ENCODE measurements at regions not wholly inside any gene's neighbourhood (a gene's known extent, or its start where the extent isn't known, plus 50 kb on each side); places are given as distances from the start of the nearest gene placed in this dataset.
"Not testable (repeated sequence)": the region's sequence is repeated elsewhere in the genome, so short reads cannot be mapped to it uniquely, and the experiment has no call there.

- Histone ChIP-seq H3K4me1 (ENCODE audit: control insufficient read depth, insufficient read depth, low read length) (no peaks in the 10 kb centered on the region), H3K27me3 (ENCODE audit: control insufficient read depth, insufficient read depth, low read length) (no peaks in the 10 kb centered on the region), H3K9me3 (ENCODE audit: control insufficient read depth, insufficient read depth, low read length) (no peaks in the 10 kb centered on the region), H3K9ac (ENCODE audit: low read depth, low read length) (no peak overlapping the region), H3K36me3 (ENCODE audit: control insufficient read depth, insufficient read depth, low read length) (no peaks in the 10 kb centered on the region), H3K4me3 (ENCODE audit: low read depth, low read length) (no peak overlapping the region), H3K27ac (ENCODE audit: low read depth, low read length) (no peak overlapping the region)
These were observed 70.0 kb downstream of the LMO4 start for GRCh38 chr1:87398641-87399040.

- Histone ChIP-seq H3K27me3 (ENCODE audit: control insufficient read depth, insufficient read depth, low read length) (no peaks in the 10 kb centered on the region), H3K9me3 (ENCODE audit: control insufficient read depth, insufficient read depth, low read length) (no peaks in the 10 kb centered on the region), H3K4me3 (ENCODE audit: low read depth, low read length) (no peak overlapping the region), H3K36me3 (ENCODE audit: control insufficient read depth, insufficient read depth, low read length) (no peaks in the 10 kb centered on the region), H3K9ac (ENCODE audit: low read depth, low read length) (no peak overlapping the region), H3K27ac (ENCODE audit: low read depth, low read length) (no peak overlapping the region), H3K4me1 (ENCODE audit: control insufficient read depth, insufficient read depth, low read length) (no peaks in the 10 kb centered on the region)
These were observed 70.6 kb downstream of the LMO4 start for GRCh38 chr1:87399264-87399663.

- Histone ChIP-seq H3K27ac (ENCODE audit: low read depth, low read length) (no peak overlapping the region), H3K9ac (ENCODE audit: low read depth, low read length) (no peak overlapping the region)
These were observed 71.0 kb downstream of the LMO4 start for GRCh38 chr1:87399701-87400100.

GRCh38 chr1:87400813-87401212 is 72.1 kb downstream of the LMO4 start:
- Histone ChIP-seq H3K4me3 (ENCODE audit: low read depth, low read length) (no peak overlapping the region), H3K9ac (ENCODE audit: low read depth, low read length) (no peak overlapping the region), H3K4me1 (ENCODE audit: control insufficient read depth, insufficient read depth, low read length) (no peaks in the 10 kb centered on the region), H3K27me3 (ENCODE audit: control insufficient read depth, insufficient read depth, low read length) (no peaks in the 10 kb centered on the region), H3K9me3 (ENCODE audit: control insufficient read depth, insufficient read depth, low read length) (no peaks in the 10 kb centered on the region), H3K36me3 (ENCODE audit: control insufficient read depth, insufficient read depth, low read length) (no peaks in the 10 kb centered on the region), H3K27ac (ENCODE audit: low read depth, low read length) (no peak overlapping the region)

More at GRCh38 chr1:87399701-87400100, 71.0 kb downstream of the LMO4 start:
- H3K4me1 ChIP-seq (ENCODE audit: control insufficient read depth, insufficient read depth, low read length) = no peaks in the 10 kb centered on the region
- H3K36me3 ChIP-seq (ENCODE audit: control insufficient read depth, insufficient read depth, low read length) = no peaks in the 10 kb centered on the region
- no peaks in the 10 kb centered on the region for H3K9me3 ChIP-seq (ENCODE audit: control insufficient read depth, insufficient read depth, low read length)
- no peaks in the 10 kb centered on the region for H3K27me3 ChIP-seq (ENCODE audit: control insufficient read depth, insufficient read depth, low read length)
- H3K4me3 ChIP-seq (ENCODE audit: low read depth, low read length) = no peak overlapping the region

- Histone ChIP-seq H3K9me3 (ENCODE audit: control insufficient read depth, insufficient read depth, low read length) (no peaks in the 10 kb centered on the region), H3K9ac (ENCODE audit: low read depth, low read length) (no peak overlapping the region), H3K27me3 (ENCODE audit: control insufficient read depth, insufficient read depth, low read length) (no peaks in the 10 kb centered on the region), H3K27ac (ENCODE audit: low read depth, low read length) (no peak overlapping the region), H3K4me3 (ENCODE audit: low read depth, low read length) (no peak overlapping the region), H3K36me3 (ENCODE audit: control insufficient read depth, insufficient read depth, low read length) (no peaks in the 10 kb centered on the region), H3K4me1 (ENCODE audit: control insufficient read depth, insufficient read depth, low read length) (no peaks in the 10 kb centered on the region)
These were observed 73.7 kb downstream of the LMO4 start for GRCh38 chr1:87402241-87403002.

- H3K4me3 ChIP-seq (ENCODE audit: low read depth, low read length) = no peak overlapping the region
These were observed 74.6 kb downstream of the LMO4 start for GRCh38 chr1:87403061-87403820.

GRCh38 chr1:87404296-87404695 is 75.6 kb downstream of the LMO4 start:
- Histone ChIP-seq H3K9me3 (ENCODE audit: control insufficient read depth, insufficient read depth, low read length) (no peaks in the 10 kb centered on the region), H3K4me3 (ENCODE audit: low read depth, low read length) (no peak overlapping the region), H3K9ac (ENCODE audit: low read depth, low read length) (no peak overlapping the region), H3K27me3 (ENCODE audit: control insufficient read depth, insufficient read depth, low read length) (no peaks in the 10 kb centered on the region), H3K36me3 (ENCODE audit: control insufficient read depth, insufficient read depth, low read length) (no peaks in the 10 kb centered on the region), H3K4me1 (ENCODE audit: control insufficient read depth, insufficient read depth, low read length) (no peaks in the 10 kb centered on the region), H3K27ac (ENCODE audit: low read depth, low read length) (no peak overlapping the region)

More at GRCh38 chr1:87403061-87403820, 74.6 kb downstream of the LMO4 start:
- H3K4me1 ChIP-seq (ENCODE audit: control insufficient read depth, insufficient read depth, low read length) = no peaks in the 10 kb centered on the region
- H3K27ac ChIP-seq (ENCODE audit: low read depth, low read length) = no peak overlapping the region
- no peaks in the 10 kb centered on the region for H3K27me3 ChIP-seq (ENCODE audit: control insufficient read depth, insufficient read depth, low read length)
- H3K36me3 ChIP-seq (ENCODE audit: control insufficient read depth, insufficient read depth, low read length) = no peaks in the 10 kb centered on the region
- no peak overlapping the region for H3K9ac ChIP-seq (ENCODE audit: low read depth, low read length)
- H3K9me3 ChIP-seq (ENCODE audit: control insufficient read depth, insufficient read depth, low read length) = no peaks in the 10 kb centered on the region

- H3K36me3 ChIP-seq (ENCODE audit: control insufficient read depth, insufficient read depth, low read length) = no peaks in the 10 kb centered on the region
- H3K4me1 ChIP-seq (ENCODE audit: control insufficient read depth, insufficient read depth, low read length) = no peaks in the 10 kb centered on the region
- H3K27me3 ChIP-seq (ENCODE audit: control insufficient read depth, insufficient read depth, low read length) = no peaks in the 10 kb centered on the region
- no peak overlapping the region for H3K27ac ChIP-seq (ENCODE audit: low read depth, low read length)
- H3K4me3 ChIP-seq (ENCODE audit: low read depth, low read length) = no peak overlapping the region
- no peak overlapping the region for H3K9ac ChIP-seq (ENCODE audit: low read depth, low read length)
- no peaks in the 10 kb centered on the region for H3K9me3 ChIP-seq (ENCODE audit: control insufficient read depth, insufficient read depth, low read length)
These were observed 80.1 kb downstream of the LMO4 start for GRCh38 chr1:87408665-87409248.

GRCh38 chr1:87410776-87411480 is 82.2 kb downstream of the LMO4 start:
- no peak overlapping the region for H3K4me3 ChIP-seq (ENCODE audit: low read depth, low read length)
- no peak overlapping the region for H3K27ac ChIP-seq (ENCODE audit: low read depth, low read length)

GRCh38 chr1:87413846-87414245 is 85.2 kb downstream of the LMO4 start:
- not testable (repeated sequence) for H3K27ac ChIP-seq (ENCODE audit: low read depth, low read length); H3K9ac ChIP-seq (ENCODE audit: low read depth, low read length); H3K4me3 ChIP-seq (ENCODE audit: low read depth, low read length); H3K4me1 ChIP-seq (ENCODE audit: control insufficient read depth, insufficient read depth, low read length); H3K9me3 ChIP-seq (ENCODE audit: control insufficient read depth, insufficient read depth, low read length); H3K27me3 ChIP-seq (ENCODE audit: control insufficient read depth, insufficient read depth, low read length); H3K36me3 ChIP-seq (ENCODE audit: control insufficient read depth, insufficient read depth, low read length)

More at GRCh38 chr1:87410776-87411480, 82.2 kb downstream of the LMO4 start:
- Histone ChIP-seq H3K4me1 (ENCODE audit: control insufficient read depth, insufficient read depth, low read length) (no peaks in the 10 kb centered on the region), H3K36me3 (ENCODE audit: control insufficient read depth, insufficient read depth, low read length) (no peaks in the 10 kb centered on the region), H3K9ac (ENCODE audit: low read depth, low read length) (no peak overlapping the region), H3K9me3 (ENCODE audit: control insufficient read depth, insufficient read depth, low read length) (no peaks in the 10 kb centered on the region), H3K27me3 (ENCODE audit: control insufficient read depth, insufficient read depth, low read length) (no peaks in the 10 kb centered on the region)

All from HUES48 (cell line).